NCI-H1105 treated with DMSO at 0.1 percent for 48 hours (cell line): ENCODE measurements at regions not wholly inside any gene's neighbourhood (a gene's known extent, or its start where the extent isn't known, plus 50 kb on each side); places are given as distances from the start of the nearest gene placed in this dataset.

Experiments
- DNase-seq: peaks from one replicate; lab custom pipeline; 2025; lab: John Stamatoyannopoulos, UW

GRCh38 chr2:34979148-34979547 lies 1376.4 kb upstream of the CRIM1 start:
- no peak for DNase-seq

- no peak for DNase-seq
Observed at GRCh38 chr2:34961822-34962221, 1362.7 kb upstream of the FAM98A start.

- no peak for DNase-seq
Observed at GRCh38 chr2:34954758-34955157, 1355.7 kb upstream of the FAM98A start.

DNA sequence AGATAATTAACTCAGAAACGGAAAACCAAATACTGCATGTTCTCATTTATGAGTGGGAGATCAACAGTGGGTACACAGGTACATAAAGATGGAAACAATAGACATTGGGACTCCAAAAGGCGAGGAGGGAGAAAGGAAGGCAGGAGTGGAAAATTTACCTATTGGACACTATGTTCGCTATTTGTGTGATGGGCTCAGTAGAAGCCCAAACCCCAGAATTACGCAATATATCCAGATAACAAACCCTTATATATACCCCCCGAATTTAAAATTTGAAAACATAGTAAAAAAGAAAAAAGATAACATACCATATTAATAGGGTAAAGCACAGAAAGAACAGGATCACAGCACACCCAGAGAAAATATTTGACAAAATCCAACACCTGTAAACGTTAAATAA lies 1351.7 kb upstream of the FAM98A start:
- no peak for DNase-seq

GRCh38 chr2:34949316-34949715 lies 1350.2 kb upstream of the FAM98A start:
- no peak for DNase-seq

- DNase-seq: no peak
Observed at GRCh38 chr2:34936089-34936488, 1337.0 kb upstream of the FAM98A start.

DNA sequence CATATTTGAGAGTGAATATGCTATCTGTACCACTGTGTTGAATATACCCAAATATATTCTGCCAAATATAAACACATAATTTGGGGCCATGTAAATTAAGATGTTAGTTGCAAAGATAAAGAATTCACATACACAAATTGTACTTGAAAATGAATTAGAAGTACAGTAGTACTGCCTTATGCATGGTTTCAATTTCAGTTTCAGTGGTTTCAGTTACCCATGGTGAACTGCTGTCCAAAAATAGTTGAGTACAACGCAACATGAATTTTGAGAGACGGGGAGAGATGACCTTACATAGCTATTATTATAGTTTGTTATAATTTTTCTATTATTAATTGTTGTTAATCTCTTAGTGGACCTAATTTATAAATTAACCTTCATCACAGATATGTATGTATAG lies 1313.0 kb upstream of the FAM98A start:
- DNase-seq: no peak

DNA sequence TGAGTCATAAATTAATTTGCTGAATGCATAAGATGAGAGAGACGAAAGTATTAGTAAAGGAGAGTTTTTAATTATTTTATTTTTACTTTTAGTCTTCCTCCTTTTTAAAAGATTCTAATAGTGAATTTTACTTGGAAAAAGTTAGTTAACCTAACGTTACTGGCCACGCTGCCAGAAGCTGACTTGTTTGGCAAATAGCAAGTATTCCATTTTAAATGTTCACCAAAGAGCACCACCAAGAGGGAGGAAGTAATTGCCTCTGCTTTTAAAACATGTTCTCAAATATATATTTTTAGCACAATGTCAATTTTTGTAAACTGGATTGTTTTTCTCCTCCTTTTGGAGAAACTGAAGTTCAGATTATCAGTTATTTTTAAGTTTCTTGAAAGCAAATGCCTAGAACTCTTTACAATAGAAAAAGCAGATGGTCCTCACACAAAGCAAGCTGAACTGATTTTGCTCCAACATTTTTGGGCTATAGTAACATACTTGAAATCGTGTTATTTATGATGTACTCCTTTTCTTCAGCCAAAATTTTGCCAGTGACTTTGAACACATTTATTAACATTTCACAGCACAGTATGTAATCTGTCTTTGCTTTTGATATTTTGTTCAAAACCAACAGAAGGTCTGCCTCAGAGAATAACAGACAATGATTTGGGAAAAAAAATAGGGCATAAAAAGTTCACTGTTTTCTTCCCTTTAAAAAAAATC lies 1311.0 kb upstream of the FAM98A start:
- no peak for DNase-seq

GRCh38 chr2:34907812-34908211 lies 1308.7 kb upstream of the FAM98A start:
- DNase-seq: no peak

GRCh38 chr2:34901739-34902138 lies 1302.6 kb upstream of the FAM98A start:
- no peak for DNase-seq

GRCh38 chr2:34899079-34899478 lies 1300.0 kb upstream of the FAM98A start:
- DNase-seq: no peak

DNA sequence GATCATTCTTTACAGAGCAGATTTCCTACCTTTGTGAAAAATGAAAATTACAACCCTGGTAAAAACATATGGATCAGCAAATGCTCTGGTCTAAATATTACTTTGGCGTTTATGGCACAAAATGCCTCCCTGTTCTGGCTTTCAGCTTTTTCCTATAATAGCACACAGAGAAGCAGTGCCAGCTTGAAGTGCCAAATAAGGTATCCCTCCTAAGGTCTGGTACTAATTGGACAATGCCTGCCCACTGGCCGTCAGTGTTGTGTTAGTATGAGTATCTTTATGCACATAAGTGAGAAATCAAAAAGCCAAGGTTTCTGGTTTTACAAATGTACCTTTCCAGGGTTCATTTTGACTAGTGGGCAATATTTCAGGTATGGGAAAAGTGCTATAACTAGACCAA lies 1293.7 kb upstream of the FAM98A start:
- no peak for DNase-seq

DNA sequence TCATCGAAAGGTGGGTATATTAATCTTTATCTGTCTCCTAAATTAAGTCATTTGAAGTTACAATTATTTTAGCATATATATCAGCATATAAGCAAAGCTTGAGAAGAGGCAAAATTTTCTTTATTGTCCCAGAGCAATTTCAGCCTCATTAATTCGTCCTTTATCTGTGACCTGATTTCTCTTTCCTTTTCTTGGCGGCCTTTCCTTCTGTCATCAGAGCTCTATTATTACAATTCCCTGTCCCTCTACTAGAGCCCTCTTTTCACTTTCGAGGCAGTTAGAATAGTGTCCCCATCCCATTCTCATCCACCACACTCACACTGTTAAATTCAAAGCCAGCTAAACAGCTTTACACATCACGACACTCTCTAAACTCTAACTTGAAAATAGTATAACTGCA lies 1293.2 kb upstream of the FAM98A start:
- no peak for DNase-seq

- DNase-seq: no peak
Observed at GRCh38 chr2:34875091-34875745, 1276.1 kb upstream of the FAM98A start.

GRCh38 chr2:34853646-34854045 lies 1254.5 kb upstream of the FAM98A start:
- no peak for DNase-seq

GRCh38 chr2:34851804-34852203 lies 1252.7 kb upstream of the FAM98A start:
- DNase-seq: no peak

- no peak for DNase-seq
Observed at GRCh38 chr2:34849827-34850226, 1250.7 kb upstream of the FAM98A start.

- DNase-seq: no peak
Observed at GRCh38 chr2:34848691-34849090, 1249.6 kb upstream of the FAM98A start.

- DNase-seq: no peak
Observed at GRCh38 chr2:34848132-34848531, 1249.0 kb upstream of the FAM98A start.

DNA sequence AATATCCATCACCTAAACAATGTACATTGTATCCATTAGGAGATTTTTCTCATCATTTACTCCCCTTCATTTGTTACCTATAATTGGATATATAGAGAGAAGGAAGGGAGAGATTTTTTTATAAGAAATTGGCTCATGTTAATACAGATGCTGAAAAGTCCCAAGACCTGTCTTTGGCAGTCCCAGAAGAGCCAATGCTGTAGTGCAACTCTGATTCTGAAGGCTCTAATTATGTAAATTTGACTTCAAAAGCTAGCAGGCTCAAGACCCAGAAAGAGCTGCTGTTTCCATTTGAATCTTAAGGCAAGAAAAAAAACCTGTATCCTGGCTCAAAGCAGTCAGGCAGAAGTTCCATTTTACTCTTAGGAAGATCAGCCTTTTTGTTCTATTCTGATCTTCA lies 1245.5 kb upstream of the FAM98A start:
- no peak for DNase-seq

GRCh38 chr2:34838408-34838807 lies 1239.3 kb upstream of the FAM98A start:
- no peak for DNase-seq

DNA sequence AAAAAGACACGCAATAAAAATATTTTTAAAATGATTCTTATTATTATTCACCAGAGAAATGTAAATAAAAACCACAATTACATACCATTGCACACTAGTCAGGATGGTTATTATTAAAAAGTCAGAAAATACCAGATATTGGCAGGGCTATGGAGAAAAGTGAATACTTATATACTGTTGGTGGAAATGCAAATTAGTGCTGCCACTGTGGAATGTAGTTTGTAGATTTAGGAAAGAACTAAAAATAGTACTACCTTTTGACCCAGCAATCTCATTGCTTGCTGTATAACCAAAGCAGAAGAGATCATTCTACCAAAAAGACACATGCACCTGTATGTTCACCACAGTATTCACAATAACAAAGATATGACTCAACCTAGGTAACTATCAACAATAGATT lies 1237.3 kb upstream of the FAM98A start:
- no peak for DNase-seq

GRCh38 chr2:34831096-34831495 lies 1232.0 kb upstream of the FAM98A start:
- no peak for DNase-seq

DNA sequence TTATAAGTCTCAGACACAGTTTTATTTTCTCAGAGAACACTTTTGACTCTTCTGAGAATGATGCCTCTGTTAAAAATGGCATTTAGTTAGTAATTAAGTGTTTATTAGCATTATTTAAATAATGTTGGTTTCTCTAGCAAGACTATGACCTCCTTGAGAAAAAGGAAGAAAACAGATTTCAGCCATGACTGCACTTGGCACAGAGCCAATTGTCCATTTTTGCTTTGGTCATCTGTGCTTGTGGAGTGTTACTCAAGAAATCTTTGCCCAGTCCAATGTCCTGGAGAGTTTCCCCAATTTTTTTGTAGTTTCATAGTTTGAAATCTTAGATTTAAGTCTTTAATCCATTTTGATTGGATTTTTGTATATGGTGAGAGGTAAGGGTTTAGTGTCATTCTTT lies 1229.4 kb upstream of the FAM98A start:
- no peak for DNase-seq
